ENCODE measurements at regions not wholly inside any gene's neighbourhood (a gene's known extent, or its start where the extent isn't known, plus 50 kb on each side); places are given as distances from the start of the nearest gene placed in this dataset.

GRCh38 chr10:78619115-78619851 lies 449.5 kb upstream of the ZMIZ1 start:
- no peak overlapping the region for H3K4me3 ChIP-seq (ENCODE audit: low read depth, low read length)
- no peaks in the 10 kb centered on the region for H3K4me1 ChIP-seq (ENCODE audit: insufficient read depth)
- no peak overlapping the region for H3K27ac ChIP-seq (ENCODE audit: low read depth)
- DNase-seq (ENCODE audit: extremely low spot score), result peak; percentile 48
- WGBS, result 52% methylated on average over 6 of the region's 6 CpGs
- no peaks in the 10 kb centered on the region for H3K36me3 ChIP-seq (ENCODE audit: insufficient read depth)

- no peak for DNase-seq (ENCODE audit: extremely low spot score)
- Histone ChIP-seq H3K36me3 (ENCODE audit: insufficient read depth) (no peaks in the 10 kb centered on the region), H3K4me3 (ENCODE audit: low read depth, low read length) (no peak overlapping the region), H3K4me1 (ENCODE audit: insufficient read depth) (no peaks in the 10 kb centered on the region), H3K27ac (ENCODE audit: low read depth) (no peak overlapping the region)
- 92% methylated on average over 4 of the region's 4 CpGs for WGBS
Measured at GRCh38 chr10:78619896-78620295, 448.9 kb upstream of the ZMIZ1 start.

GRCh38 chr10:78620985-78621799 lies 447.6 kb upstream of the ZMIZ1 start:
- H3K4me3 ChIP-seq (ENCODE audit: low read depth, low read length), result no peak overlapping the region
- no peaks in the 10 kb centered on the region for H3K36me3 ChIP-seq (ENCODE audit: insufficient read depth)
- DNase-seq (ENCODE audit: extremely low spot score), result peak; percentile 46
- no peaks in the 10 kb centered on the region for H3K4me1 ChIP-seq (ENCODE audit: insufficient read depth)
- no peak overlapping the region for H3K27ac ChIP-seq (ENCODE audit: low read depth)
- 77% methylated on average over 9 of the region's 9 CpGs for WGBS

DNA sequence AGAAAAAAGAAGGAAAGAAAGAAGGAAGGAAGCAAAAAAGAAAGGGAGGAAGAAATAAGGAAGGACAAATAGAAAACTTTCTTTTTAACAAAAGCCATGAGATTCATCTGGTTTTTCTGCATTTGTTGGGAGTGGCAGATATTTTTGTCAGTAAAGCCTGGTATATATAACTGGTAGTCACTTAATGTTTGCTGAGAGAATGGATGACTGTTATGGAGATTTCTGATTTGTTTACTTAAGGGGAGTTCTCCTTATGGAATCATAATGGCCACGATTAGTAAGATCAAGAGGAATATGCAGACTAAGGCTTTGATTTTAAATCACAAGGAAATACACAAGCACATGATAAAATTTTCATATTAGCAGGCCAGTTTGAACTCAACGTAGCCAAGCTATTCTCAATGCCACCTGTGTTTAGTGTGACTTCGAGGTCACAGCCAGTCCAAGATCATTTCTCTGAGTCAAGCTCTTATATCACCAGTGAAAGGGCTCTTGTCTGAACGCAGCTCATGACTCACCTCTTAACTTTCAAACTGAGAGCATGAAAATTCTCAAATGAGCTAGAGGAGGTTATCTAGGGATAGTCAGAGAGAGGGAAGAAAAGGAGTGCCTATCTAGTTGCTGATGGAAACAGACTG lies 445.1 kb upstream of the ZMIZ1 start:
- no peaks in the 10 kb centered on the region for H3K4me1 ChIP-seq (ENCODE audit: insufficient read depth)
- H3K36me3 ChIP-seq (ENCODE audit: insufficient read depth), result no peaks in the 10 kb centered on the region
- DNase-seq (ENCODE audit: extremely low spot score), result no peak
- 34% methylated on average over 4 of the region's 4 CpGs for WGBS
- no peak overlapping the region for H3K4me3 ChIP-seq (ENCODE audit: low read depth, low read length)
- H3K27ac ChIP-seq (ENCODE audit: low read depth), result no peak overlapping the region

- Histone ChIP-seq H3K36me3 (ENCODE audit: insufficient read depth) (no peaks in the 10 kb centered on the region), H3K4me3 (ENCODE audit: low read depth, low read length) (no peak overlapping the region), H3K4me1 (ENCODE audit: insufficient read depth) (no peaks in the 10 kb centered on the region), H3K27ac (ENCODE audit: low read depth) (no peak overlapping the region)
- WGBS, result 88% methylated on average over 2 of the region's 2 CpGs
- DNase-seq (ENCODE audit: extremely low spot score), result no peak
Measured at GRCh38 chr10:78624791-78625190, 444.0 kb upstream of the ZMIZ1 start.

DNA sequence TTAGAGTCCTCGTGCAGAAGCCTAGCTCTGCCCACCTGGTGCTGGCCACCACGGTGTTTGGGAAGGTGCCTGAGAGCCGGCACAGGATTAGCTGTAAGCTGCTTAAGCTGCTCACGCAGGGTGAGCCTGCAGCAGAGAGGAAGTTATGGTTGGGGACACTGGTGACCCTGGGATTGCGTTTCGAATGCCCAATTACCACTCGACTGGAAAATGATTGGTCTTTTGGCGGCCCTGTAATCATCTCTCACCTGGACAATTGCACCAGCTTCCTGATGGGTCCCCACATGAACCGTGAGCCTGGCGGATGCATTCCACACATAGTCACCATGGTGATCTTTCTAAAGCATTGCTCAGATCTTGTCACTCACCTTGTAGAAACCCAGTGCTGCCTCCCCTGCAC lies 442.3 kb upstream of the ZMIZ1 start:
- H3K4me3 ChIP-seq (ENCODE audit: low read depth, low read length), result no peak overlapping the region
- no peaks in the 10 kb centered on the region for H3K4me1 ChIP-seq (ENCODE audit: insufficient read depth)
- WGBS, result 82% methylated on average over 10 of the region's 10 CpGs
- no peaks in the 10 kb centered on the region for H3K36me3 ChIP-seq (ENCODE audit: insufficient read depth)
- H3K27ac ChIP-seq (ENCODE audit: low read depth), result no peak overlapping the region
- no peak for DNase-seq (ENCODE audit: extremely low spot score)

DNA sequence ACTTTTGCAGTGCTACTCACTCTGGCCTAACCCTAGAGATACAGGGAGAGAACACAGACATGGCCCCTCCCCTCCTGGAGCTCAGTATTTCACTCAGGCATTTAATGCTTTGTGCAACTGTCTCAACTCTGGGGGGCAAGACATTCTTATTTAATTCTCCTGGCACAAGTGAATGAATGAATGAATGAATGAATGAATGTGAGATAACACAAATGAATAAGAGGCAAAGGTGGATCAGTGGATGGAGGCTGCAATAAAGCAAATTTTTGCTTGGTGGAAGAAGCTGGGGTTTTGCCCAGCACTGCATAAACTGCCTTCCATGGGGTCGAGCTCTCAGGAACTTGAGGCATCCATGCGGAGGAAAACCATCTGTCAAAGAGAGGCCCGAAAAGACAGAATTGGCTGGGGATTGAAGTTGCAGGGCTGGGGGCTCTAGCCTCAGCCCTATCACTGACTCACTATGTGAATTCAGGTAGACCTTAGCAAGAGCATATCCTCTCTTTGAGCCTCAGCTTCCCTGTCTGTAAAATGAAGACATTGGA lies 441.4 kb upstream of the ZMIZ1 start:
- Histone ChIP-seq H3K27ac (ENCODE audit: low read depth) (no peak overlapping the region), H3K4me3 (ENCODE audit: low read depth, low read length) (no peak overlapping the region), H3K4me1 (ENCODE audit: insufficient read depth) (no peaks in the 10 kb centered on the region), H3K36me3 (ENCODE audit: insufficient read depth) (no peaks in the 10 kb centered on the region)
- WGBS, result 82% methylated on average over 3 of the region's 3 CpGs
- no peak for DNase-seq (ENCODE audit: extremely low spot score)

DNA sequence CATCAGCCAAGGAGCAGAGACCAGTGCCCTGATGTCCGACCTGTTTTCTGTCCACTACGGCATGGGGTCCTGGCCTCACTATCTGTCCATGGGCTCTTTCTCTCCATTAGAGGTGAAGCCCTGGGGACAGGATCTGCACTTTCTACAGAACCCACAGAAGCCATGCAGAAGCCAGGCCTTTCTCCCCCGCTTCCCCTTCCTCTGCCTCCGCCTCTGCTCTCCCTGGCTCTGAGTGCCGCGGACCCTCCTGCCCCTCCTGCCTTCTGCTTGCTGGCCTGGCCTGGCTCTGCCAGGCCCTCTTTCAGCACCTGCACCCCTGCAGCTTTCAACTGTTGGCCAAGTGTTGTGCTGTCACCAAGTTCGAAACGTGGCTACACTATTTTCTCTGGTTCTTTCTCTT lies 439.8 kb upstream of the ZMIZ1 start:
- DNase-seq (ENCODE audit: extremely low spot score), result no peak
- H3K27ac ChIP-seq (ENCODE audit: low read depth), result no peak overlapping the region
- no peak overlapping the region for H3K4me3 ChIP-seq (ENCODE audit: low read depth, low read length)
- WGBS, result 80% methylated on average over 8 of the region's 8 CpGs
- H3K4me1 ChIP-seq (ENCODE audit: insufficient read depth), result no peaks in the 10 kb centered on the region
- H3K36me3 ChIP-seq (ENCODE audit: insufficient read depth), result no peaks in the 10 kb centered on the region

- DNase-seq (ENCODE audit: extremely low spot score), result no peak
- Histone ChIP-seq H3K36me3 (ENCODE audit: insufficient read depth) (no peaks in the 10 kb centered on the region), H3K4me1 (ENCODE audit: insufficient read depth) (no peaks in the 10 kb centered on the region), H3K4me3 (ENCODE audit: low read depth, low read length) (no peak overlapping the region), H3K27ac (ENCODE audit: low read depth) (no peak overlapping the region)
- 84% methylated on average over 11 of the region's 11 CpGs for WGBS
Measured at GRCh38 chr10:78629773-78630172, 439.0 kb upstream of the ZMIZ1 start.

DNA sequence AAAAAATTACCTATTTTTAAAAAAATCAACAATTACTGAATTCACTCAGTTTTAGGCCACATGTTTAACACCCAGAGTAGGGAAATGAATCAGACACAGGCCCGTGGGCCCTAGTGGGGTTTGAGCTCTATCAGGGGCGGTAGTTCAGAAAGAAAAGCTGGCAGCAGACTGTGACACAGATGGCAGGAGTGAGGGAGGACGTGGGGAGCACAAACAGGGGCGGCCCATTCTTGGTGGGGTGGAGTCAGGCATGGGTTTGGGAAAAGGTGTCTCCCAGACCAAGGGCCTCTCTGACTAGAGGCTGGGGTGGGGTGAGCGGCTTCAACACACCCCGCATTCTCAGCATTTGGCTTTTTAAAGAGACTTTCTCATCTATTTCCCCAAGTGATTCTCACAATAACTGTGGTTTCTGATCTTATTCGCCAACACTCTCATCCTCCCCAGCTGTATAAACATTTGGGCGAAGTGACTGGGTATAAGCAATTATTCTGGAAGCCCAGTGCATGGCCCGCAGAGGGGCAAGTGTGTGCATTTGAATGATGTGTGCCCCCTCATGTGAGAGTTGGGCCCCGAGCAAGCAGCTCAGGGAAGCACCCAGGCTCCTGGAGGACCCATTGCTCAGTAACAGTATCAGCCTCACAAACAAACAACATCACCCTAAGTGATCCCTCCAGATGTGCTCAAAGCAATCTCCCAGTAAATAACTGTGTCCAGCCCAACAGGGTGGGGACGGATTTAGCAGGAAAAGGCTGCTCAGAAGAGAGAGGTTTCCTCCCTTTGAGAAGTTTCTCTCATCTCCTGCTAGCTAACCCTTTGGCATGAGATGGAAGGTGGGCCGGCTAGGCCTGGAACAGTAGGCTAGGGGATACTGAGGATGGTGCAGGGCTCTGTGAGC lies 437.6 kb upstream of the ZMIZ1 start:
- Histone ChIP-seq H3K27ac (ENCODE audit: low read depth) (no peak overlapping the region), H3K4me1 (ENCODE audit: insufficient read depth) (no peaks in the 10 kb centered on the region), H3K4me3 (ENCODE audit: low read depth, low read length) (no peak overlapping the region), H3K36me3 (ENCODE audit: insufficient read depth) (no peaks in the 10 kb centered on the region)
- no peak for DNase-seq (ENCODE audit: extremely low spot score)
- WGBS, result 72% methylated on average over 12 of the region's 12 CpGs

GRCh38 chr10:78634389-78634815 lies 434.4 kb upstream of the ZMIZ1 start:
- H3K36me3 ChIP-seq (ENCODE audit: insufficient read depth), result no peaks in the 10 kb centered on the region
- H3K27ac ChIP-seq (ENCODE audit: low read depth), result no peak overlapping the region
- DNase-seq (ENCODE audit: extremely low spot score), result no peak
- no peaks in the 10 kb centered on the region for H3K4me1 ChIP-seq (ENCODE audit: insufficient read depth)
- H3K4me3 ChIP-seq (ENCODE audit: low read depth, low read length), result no peak overlapping the region
- WGBS, result 56% methylated on average over 2 of the region's 2 CpGs

DNA sequence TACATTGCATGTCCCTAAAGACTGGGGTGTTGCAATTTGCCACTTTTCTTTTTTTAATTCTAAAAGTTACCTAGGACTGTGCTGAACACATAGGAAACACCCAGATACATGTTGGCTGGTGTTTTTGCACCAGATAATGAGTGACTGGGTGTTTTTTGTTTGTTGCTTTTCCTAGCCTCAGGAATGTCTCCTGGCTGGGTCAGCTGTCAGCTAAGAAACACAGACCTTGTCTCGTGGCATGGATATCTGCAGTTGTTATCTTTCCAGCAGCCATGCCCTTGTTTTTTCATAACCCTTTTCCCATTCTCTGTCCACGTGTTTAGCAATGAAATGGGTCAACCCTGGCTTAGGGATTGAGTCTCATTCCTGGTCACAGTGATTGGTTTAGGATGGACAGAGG lies 433.9 kb upstream of the ZMIZ1 start:
- Histone ChIP-seq H3K36me3 (ENCODE audit: insufficient read depth) (no peaks in the 10 kb centered on the region), H3K4me3 (ENCODE audit: low read depth, low read length) (no peak overlapping the region), H3K4me1 (ENCODE audit: insufficient read depth) (no peaks in the 10 kb centered on the region), H3K27ac (ENCODE audit: low read depth) (no peak overlapping the region)
- DNase-seq (ENCODE audit: extremely low spot score), result no peak
- 32% methylated on average over 2 of the region's 2 CpGs for WGBS

- Histone ChIP-seq H3K27ac (ENCODE audit: low read depth) (no peak overlapping the region), H3K4me3 (ENCODE audit: low read depth, low read length) (no peak overlapping the region), H3K4me1 (ENCODE audit: insufficient read depth) (no peaks in the 10 kb centered on the region), H3K36me3 (ENCODE audit: insufficient read depth) (no peaks in the 10 kb centered on the region)
- WGBS, result 96% methylated on average over 2 of the region's 2 CpGs
- DNase-seq (ENCODE audit: extremely low spot score), result no peak
Measured at GRCh38 chr10:78639629-78640028, 429.1 kb upstream of the ZMIZ1 start.
